Panc1 (cell line): ENCODE measurements at regions not wholly inside any gene's neighbourhood (a gene's known extent, or its start where the extent isn't known, plus 50 kb on each side); places are given as distances from the start of the nearest gene placed in this dataset.

Source experiments
- ATAC-seq: fragments of 200-7000 bp; cut with Tn5 transposase; 2 replicates; pipeline ENCODE4 v1.9.1; 2020; ENCODE audit warnings: mild to moderate bottlenecking, moderate library complexity
- BruUV-seq: library from RNA; stranded (reverse); fragments of 400-500 nt; replicated peaks from 2 replicates; lab custom pipeline; 2021; lab: Mats Ljungman, UMichigan
- CTCF ChIA-PET: fragments of 300-600 bp; sonication (Branson Sonifier 250); formaldehyde crosslinking; loops from one replicate; lab custom pipeline; 2022; ENCODE audit warnings: antibody characterized with exemption; lab: Charles Lee
- POLR2A ChIA-PET: fragments of 300-600 bp; sonication (Branson Sonifier 250); formaldehyde crosslinking; loops from one replicate; lab custom pipeline; 2022; ENCODE audit warnings: antibody characterized with exemption; lab: Charles Lee
- DNase-seq: peaks from one replicate; pipeline ENCODE4 v3.0.0-alpha.2; 2010; ENCODE audit warnings: low read depth, low spot score
- H3K27ac ChIP-seq: 2 replicates; pipeline ENCODE4 v1.5.1; 2011; ENCODE audit warnings: mild to moderate bottlenecking, low read length, inconsistent platforms
- H3K27me3 ChIP-seq: fragments of 200-500 bp; sonication (Bioruptor generic); 2 replicates; pipeline ENCODE4 v1.6.0; 2014; ENCODE audit warnings: low read length, inconsistent platforms; ENCODE audit not compliant: control insufficient read depth, insufficient read depth
- H3K36me3 ChIP-seq: fragments of 200-500 bp; sonication (Bioruptor generic); 2 replicates; pipeline ENCODE4 v1.5.1; 2014; ENCODE audit warnings: inconsistent platforms, mild to moderate bottlenecking, low read length, moderate library complexity; ENCODE audit not compliant: control insufficient read depth, insufficient read depth
- H3K4me1 ChIP-seq: 2 replicates; pipeline ENCODE4 v1.5.1; 2011; ENCODE audit warnings: inconsistent platforms, mild to moderate bottlenecking, low read length, moderate library complexity; ENCODE audit not compliant: control insufficient read depth, insufficient read depth
- H3K4me3 ChIP-seq, 2 experiments: 2 replicates each; pipeline ENCODE4 v1.5.1; 2011 to 2012; ENCODE audit warnings: low read depth in 2 of 2, low read length in 2 of 2, mild to moderate bottlenecking in 2 of 2, inconsistent platforms in 1 of 2, moderate library complexity in 1 of 2
- H3K9me3 ChIP-seq: fragments of 200-500 bp; sonication (Bioruptor generic); 2 replicates; pipeline ENCODE4 v1.5.1; 2014; ENCODE audit warnings: low read depth, mild to moderate bottlenecking, inconsistent platforms, low read length, moderate library complexity; ENCODE audit not compliant: control insufficient read depth, insufficient read depth
- POLR2AphosphoS5 ChIP-seq: IDR thresholded peaks from 2 replicates; pipeline ENCODE4 v1.6.1; 2012; ENCODE audit warnings: mild to moderate bottlenecking, low read depth, low read length, moderate library complexity
- SIN3A ChIP-seq: IDR thresholded peaks from 2 replicates; pipeline ENCODE4 v1.6.1; 2012; ENCODE audit warnings: low read depth, mild to moderate bottlenecking, low read length, moderate library complexity, borderline replicate concordance; ENCODE audit not compliant: insufficient read depth
- TCF7L2 ChIP-seq: IDR thresholded peaks from 2 replicates; pipeline ENCODE4 v1.6.1; 2011; ENCODE audit warnings: mild to moderate bottlenecking, low read depth, low read length, inconsistent platforms
- in situ Hi-C: cut with HindIII; loops from 2 replicates; pipeline ENCODE4 v1.10.0; 2016; ENCODE audit warnings: low sequenced_read_pairs, low pct_unique_long_range_greater_than_20kb
- intact Hi-C: fragments of 100-400 bp; cut with micrococcal nuclease; formaldehyde crosslinking; loops from one replicate; pipeline ENCODE4 v1.10.0; 2022; ENCODE audit not compliant: unreplicated experiment
- TF ChIP-seq, protein P1 (sequence below): fragments of 450-650 bp; IDR thresholded peaks from 2 replicates; pipeline ENCODE4 v1.5.1; 2017; ENCODE audit warnings: mild to moderate bottlenecking
- TF ChIP-seq, protein P2 (sequence below), 2 experiments: IDR thresholded peaks; 2 replicates each; pipeline ENCODE4 v1.6.1; 2011 to 2012; ENCODE audit warnings: low read depth in 2 of 2, control low read depth in 1 of 2, low read length in 1 of 2, mild to moderate bottlenecking in 1 of 2, moderate library complexity in 1 of 2; ENCODE audit not compliant: insufficient read depth in 1 of 2

DNA sequence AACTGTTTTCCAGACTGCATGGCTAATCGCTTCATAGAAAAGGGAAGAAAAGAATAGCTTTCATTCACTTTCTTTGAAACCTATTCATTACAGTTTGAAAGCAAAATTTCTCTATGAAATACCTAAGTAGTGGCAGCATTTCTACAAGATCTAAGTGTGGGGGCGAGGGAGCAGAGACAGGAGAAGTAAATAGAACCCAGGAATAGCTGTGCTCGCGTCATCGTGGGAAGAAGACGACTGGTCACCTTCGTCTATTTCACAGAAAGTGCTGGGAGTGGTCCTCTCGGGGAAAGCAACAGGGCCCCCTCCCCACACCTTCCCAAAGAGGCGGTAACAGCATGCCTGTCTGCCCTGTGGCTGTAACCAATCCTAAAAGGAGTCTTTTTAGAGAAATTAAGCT lies 169.9 kb upstream of the NOCT start:
- BruUV-seq: no TSS peak
- ChIA-PET POLR2A (no interaction called here), CTCF (no interaction called here)
- Histone ChIP-seq H3K4me1 (no peaks in the 10 kb centered on the region), H3K27ac (no peak overlapping the region), H3K4me3 (no peak overlapping the region), H3K36me3 (no peaks in the 10 kb centered on the region), H3K27me3 (peaks cover 3% of the 10 kb centered on the region; the same call in 1 of the 2 replicates), H3K9me3 (no peaks in the 10 kb centered on the region)
- ATAC-seq: no peak
- intact Hi-C loops: no loop called here
- TF ChIP-seq, protein P1, sequence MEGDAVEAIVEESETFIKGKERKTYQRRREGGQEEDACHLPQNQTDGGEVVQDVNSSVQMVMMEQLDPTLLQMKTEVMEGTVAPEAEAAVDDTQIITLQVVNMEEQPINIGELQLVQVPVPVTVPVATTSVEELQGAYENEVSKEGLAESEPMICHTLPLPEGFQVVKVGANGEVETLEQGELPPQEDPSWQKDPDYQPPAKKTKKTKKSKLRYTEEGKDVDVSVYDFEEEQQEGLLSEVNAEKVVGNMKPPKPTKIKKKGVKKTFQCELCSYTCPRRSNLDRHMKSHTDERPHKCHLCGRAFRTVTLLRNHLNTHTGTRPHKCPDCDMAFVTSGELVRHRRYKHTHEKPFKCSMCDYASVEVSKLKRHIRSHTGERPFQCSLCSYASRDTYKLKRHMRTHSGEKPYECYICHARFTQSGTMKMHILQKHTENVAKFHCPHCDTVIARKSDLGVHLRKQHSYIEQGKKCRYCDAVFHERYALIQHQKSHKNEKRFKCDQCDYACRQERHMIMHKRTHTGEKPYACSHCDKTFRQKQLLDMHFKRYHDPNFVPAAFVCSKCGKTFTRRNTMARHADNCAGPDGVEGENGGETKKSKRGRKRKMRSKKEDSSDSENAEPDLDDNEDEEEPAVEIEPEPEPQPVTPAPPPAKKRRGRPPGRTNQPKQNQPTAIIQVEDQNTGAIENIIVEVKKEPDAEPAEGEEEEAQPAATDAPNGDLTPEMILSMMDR: no peak
- TF ChIP-seq, protein P2, sequence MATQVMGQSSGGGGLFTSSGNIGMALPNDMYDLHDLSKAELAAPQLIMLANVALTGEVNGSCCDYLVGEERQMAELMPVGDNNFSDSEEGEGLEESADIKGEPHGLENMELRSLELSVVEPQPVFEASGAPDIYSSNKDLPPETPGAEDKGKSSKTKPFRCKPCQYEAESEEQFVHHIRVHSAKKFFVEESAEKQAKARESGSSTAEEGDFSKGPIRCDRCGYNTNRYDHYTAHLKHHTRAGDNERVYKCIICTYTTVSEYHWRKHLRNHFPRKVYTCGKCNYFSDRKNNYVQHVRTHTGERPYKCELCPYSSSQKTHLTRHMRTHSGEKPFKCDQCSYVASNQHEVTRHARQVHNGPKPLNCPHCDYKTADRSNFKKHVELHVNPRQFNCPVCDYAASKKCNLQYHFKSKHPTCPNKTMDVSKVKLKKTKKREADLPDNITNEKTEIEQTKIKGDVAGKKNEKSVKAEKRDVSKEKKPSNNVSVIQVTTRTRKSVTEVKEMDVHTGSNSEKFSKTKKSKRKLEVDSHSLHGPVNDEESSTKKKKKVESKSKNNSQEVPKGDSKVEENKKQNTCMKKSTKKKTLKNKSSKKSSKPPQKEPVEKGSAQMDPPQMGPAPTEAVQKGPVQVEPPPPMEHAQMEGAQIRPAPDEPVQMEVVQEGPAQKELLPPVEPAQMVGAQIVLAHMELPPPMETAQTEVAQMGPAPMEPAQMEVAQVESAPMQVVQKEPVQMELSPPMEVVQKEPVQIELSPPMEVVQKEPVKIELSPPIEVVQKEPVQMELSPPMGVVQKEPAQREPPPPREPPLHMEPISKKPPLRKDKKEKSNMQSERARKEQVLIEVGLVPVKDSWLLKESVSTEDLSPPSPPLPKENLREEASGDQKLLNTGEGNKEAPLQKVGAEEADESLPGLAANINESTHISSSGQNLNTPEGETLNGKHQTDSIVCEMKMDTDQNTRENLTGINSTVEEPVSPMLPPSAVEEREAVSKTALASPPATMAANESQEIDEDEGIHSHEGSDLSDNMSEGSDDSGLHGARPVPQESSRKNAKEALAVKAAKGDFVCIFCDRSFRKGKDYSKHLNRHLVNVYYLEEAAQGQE (IDR thresholded peaks at IDR 0.05; ENCODE audit: insufficient read depth in 1 of 2, low read depth in 2 of 2, low read length in 1 of 2): no peak
- no peak for TF ChIP-seq POLR2AphosphoS5
- TF ChIP-seq SIN3A: no peak
- TF ChIP-seq TCF7L2: no peak
- no peak for DNase-seq
- in situ Hi-C loops: no loop called here

DNA sequence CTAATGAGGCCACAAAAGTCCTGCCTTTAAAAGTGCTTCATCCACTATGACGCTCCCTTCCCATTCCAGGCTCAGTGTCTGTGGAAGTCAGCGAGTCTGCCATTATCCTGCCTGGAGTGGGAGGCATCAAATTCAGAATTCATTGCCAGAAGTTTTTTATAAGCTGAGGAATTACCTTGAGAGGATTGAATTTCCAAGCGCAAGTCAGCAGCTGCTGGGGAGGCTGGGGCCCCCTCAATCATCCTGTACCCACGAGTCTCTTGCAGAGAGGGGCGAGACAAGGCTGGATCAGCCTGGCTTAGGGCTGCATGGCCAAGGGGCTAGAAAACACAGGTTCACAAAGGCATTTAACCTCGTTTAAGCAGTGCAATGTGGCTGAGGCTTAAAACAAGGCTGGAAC lies 170.5 kb upstream of the NOCT start:
- no TSS peak for BruUV-seq
- DNase-seq: no peak
- intact Hi-C loops (no loop called here), in situ Hi-C loops (no loop called here)
- POLR2A ChIA-PET: no interaction called here
- Histone ChIP-seq H3K9me3 (no peaks in the 10 kb centered on the region), H3K36me3 (no peaks in the 10 kb centered on the region), H3K4me3 (no peak overlapping the region), H3K4me1 (no peaks in the 10 kb centered on the region), H3K27ac (no peak overlapping the region), H3K27me3 (peaks cover 3% of the 10 kb centered on the region; the same call in 1 of the 2 replicates)
- CTCF ChIA-PET: no interaction called here
- no peak for TF ChIP-seq SIN3A
- TF ChIP-seq, protein P2 (IDR thresholded peaks at IDR 0.05; ENCODE audit: insufficient read depth in 1 of 2, low read depth in 2 of 2, low read length in 1 of 2): no peak
- no peak for ATAC-seq
